ENCODE measurements at regions not wholly inside any gene's neighbourhood (a gene's known extent, or its start where the extent isn't known, plus 50 kb on each side); places are given as distances from the start of the nearest gene placed in this dataset.

DNA sequence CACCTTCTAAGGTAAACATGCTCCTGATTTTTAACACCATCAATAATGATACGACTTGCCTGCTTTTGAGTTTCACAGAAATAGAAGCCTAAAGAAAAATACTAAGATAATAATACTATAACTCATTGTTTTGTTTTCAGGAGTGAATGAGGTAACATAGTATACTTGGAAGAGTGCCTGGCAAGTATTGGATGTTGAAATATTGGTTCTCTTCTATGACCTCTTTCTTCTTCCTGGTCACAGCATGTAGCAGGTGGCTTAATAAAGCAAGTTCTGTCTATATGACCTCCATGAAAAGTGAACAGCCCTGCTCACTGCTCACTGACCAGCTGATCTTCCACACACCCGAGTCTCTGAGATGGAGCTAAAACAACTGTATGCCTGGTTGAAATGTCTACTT, 312.3 kb upstream of the ONECUT1 start:
- 100% methylated on average over 1 of the region's 2 CpGs for WGBS (ENCODE audit: insufficient coverage)
- Histone ChIP-seq H3K27me3 (replicated peaks in 1 of 4; ENCODE audit: control extremely low read depth in 1 of 4, control insufficient read depth in 3 of 4, insufficient read depth in 4 of 4, low read length in 3 of 4) (no peaks in the 10 kb centered on the region), H3K4me2 (replicated peaks; ENCODE audit: low read depth, low read length, poor library complexity, severe bottlenecking) (no peak overlapping the region), H3K79me2 (ENCODE audit: control insufficient read depth, insufficient read depth, low read length) (no peaks in the 10 kb centered on the region), H4K20me1 (ENCODE audit: control insufficient read depth, insufficient read depth, low read length, poor library complexity, severe bottlenecking) (no peaks in the 10 kb centered on the region), H3K4me3 (ENCODE audit: control extremely low read depth in 1 of 5, extremely low read depth in 1 of 5, insufficient read depth in 1 of 5, low read depth in 2 of 5, low read length in 4 of 5) (no peak overlapping the region), H2AFZ (ENCODE audit: insufficient read depth, low read depth, low read length, poor library complexity, severe bottlenecking) (no peak overlapping the region), H3K27ac (ENCODE audit: low read length in 2 of 2) (no peak overlapping the region), H3K9ac (ENCODE audit: low read length) (no peak overlapping the region), H3K36me3 (replicated peaks in 1 of 2; ENCODE audit: control extremely low read depth in 1 of 2, control insufficient read depth in 1 of 2, extremely low read depth in 1 of 2, insufficient read depth in 2 of 2, low read length in 1 of 2) (no peaks in the 10 kb centered on the region), H3K9me3 (ENCODE audit: control extremely low read depth in 1 of 3, control insufficient read depth in 2 of 3, insufficient read depth in 1 of 3, low read length in 2 of 3) (no peaks in the 10 kb centered on the region), H3K4me1 (ENCODE audit: control insufficient read depth in 2 of 2, insufficient read depth in 2 of 2, low read length in 2 of 2) (no peaks in the 10 kb centered on the region)
- ChIA-PET POLR2A (no interaction called here), CTCF (no interaction called here)
- intact Hi-C loops (cut with micrococcal nuclease): no loop called here
- no peak for ATAC-seq (ENCODE audit: low read depth)
- Mint-ChIP-seq H3K27me3 (no peaks in the 10 kb centered on the region), H3K4me3 (no peak overlapping the region), H3K9me3 (ENCODE audit: insufficient read depth) (no peaks in the 10 kb centered on the region), H3K27ac (no peak overlapping the region), H3K4me1 (no peaks in the 10 kb centered on the region)
- no peak for TF ChIP-seq EZH2 (IDR thresholded peaks at IDR 0.05; ENCODE audit: borderline replicate concordance, insufficient read depth, low read depth, low read length, poor library complexity, severe bottlenecking)
- TF ChIP-seq, protein P1, sequence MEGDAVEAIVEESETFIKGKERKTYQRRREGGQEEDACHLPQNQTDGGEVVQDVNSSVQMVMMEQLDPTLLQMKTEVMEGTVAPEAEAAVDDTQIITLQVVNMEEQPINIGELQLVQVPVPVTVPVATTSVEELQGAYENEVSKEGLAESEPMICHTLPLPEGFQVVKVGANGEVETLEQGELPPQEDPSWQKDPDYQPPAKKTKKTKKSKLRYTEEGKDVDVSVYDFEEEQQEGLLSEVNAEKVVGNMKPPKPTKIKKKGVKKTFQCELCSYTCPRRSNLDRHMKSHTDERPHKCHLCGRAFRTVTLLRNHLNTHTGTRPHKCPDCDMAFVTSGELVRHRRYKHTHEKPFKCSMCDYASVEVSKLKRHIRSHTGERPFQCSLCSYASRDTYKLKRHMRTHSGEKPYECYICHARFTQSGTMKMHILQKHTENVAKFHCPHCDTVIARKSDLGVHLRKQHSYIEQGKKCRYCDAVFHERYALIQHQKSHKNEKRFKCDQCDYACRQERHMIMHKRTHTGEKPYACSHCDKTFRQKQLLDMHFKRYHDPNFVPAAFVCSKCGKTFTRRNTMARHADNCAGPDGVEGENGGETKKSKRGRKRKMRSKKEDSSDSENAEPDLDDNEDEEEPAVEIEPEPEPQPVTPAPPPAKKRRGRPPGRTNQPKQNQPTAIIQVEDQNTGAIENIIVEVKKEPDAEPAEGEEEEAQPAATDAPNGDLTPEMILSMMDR (IDR thresholded peaks at IDR 0.05): no peak
- no peak for DNase-seq

DNA sequence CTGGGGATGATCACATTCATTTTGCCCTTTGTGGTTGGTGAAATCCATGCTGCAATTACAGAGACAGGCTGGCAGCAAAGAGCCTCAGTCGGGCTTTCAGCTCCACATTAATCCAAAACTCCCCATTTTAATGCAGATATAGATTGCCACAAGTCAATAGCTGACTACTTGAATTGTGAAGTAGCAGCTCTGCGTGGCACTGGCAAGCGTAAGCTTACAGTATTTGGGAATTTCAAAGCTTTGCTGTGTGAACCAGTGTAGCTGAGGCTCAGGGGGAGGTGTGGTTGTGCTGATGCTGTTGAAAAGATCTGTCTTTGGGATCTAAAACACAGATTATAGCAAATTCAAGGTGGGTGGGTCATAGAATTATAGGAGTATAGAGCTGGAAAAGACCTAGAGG, 290.3 kb upstream of the ONECUT1 start:
- Histone ChIP-seq H3K4me1 (ENCODE audit: control insufficient read depth in 2 of 2, insufficient read depth in 2 of 2, low read length in 2 of 2) (no peaks in the 10 kb centered on the region), H3K4me2 (replicated peaks; ENCODE audit: low read depth, low read length, poor library complexity, severe bottlenecking) (no peak overlapping the region), H3K27me3 (replicated peaks in 1 of 4; ENCODE audit: control extremely low read depth in 1 of 4, control insufficient read depth in 3 of 4, insufficient read depth in 4 of 4, low read length in 3 of 4) (peaks cover 0 to 5% (median 0%) of the 10 kb centered on the region in 4 experiments), H3K4me3 (ENCODE audit: control extremely low read depth in 1 of 5, extremely low read depth in 1 of 5, insufficient read depth in 1 of 5, low read depth in 2 of 5, low read length in 4 of 5) (no peak overlapping the region), H3K79me2 (ENCODE audit: control insufficient read depth, insufficient read depth, low read length) (no peaks in the 10 kb centered on the region), H3K36me3 (replicated peaks in 1 of 2; ENCODE audit: control extremely low read depth in 1 of 2, control insufficient read depth in 1 of 2, extremely low read depth in 1 of 2, insufficient read depth in 2 of 2, low read length in 1 of 2) (no peaks in the 10 kb centered on the region), H3K9me3 (ENCODE audit: control extremely low read depth in 1 of 3, control insufficient read depth in 2 of 3, insufficient read depth in 1 of 3, low read length in 2 of 3) (peaks cover 0 to 3% (median 0%) of the 10 kb centered on the region in 3 donors), H4K20me1 (ENCODE audit: control insufficient read depth, insufficient read depth, low read length, poor library complexity, severe bottlenecking) (no peaks in the 10 kb centered on the region), H3K27ac (ENCODE audit: low read length in 2 of 2) (no peak overlapping the region), H2AFZ (ENCODE audit: insufficient read depth, low read depth, low read length, poor library complexity, severe bottlenecking) (no peak overlapping the region), H3K9ac (ENCODE audit: low read length) (no peak overlapping the region)
- 35% methylated on average over 3 of the region's 3 CpGs for WGBS (ENCODE audit: insufficient coverage)
- no peaks in the 10 kb centered on the region for H3K4me1 Mint-ChIP-seq
- H3K27me3 Mint-ChIP-seq: no peaks in the 10 kb centered on the region
- DNase-seq: no peak
- POLR2A ChIA-PET: no interaction called here
- no peak for ATAC-seq (ENCODE audit: low read depth)
- TF ChIP-seq, protein P1 (IDR thresholded peaks at IDR 0.05): no peak
- no peak for TF ChIP-seq EZH2 (IDR thresholded peaks at IDR 0.05; ENCODE audit: borderline replicate concordance, insufficient read depth, low read depth, low read length, poor library complexity, severe bottlenecking)
- H3K4me3 Mint-ChIP-seq: no peak overlapping the region
- no peak overlapping the region for H3K27ac Mint-ChIP-seq
- CTCF ChIA-PET: no interaction called here
- intact Hi-C loops (cut with micrococcal nuclease): no loop called here
- no peaks in the 10 kb centered on the region for H3K9me3 Mint-ChIP-seq (ENCODE audit: insufficient read depth)

Data from B cell (primary cell).